Aorta (tissue), 5 donors: ENCODE measurements at regions not wholly inside any gene's neighbourhood (a gene's known extent, or its start where the extent isn't known, plus 50 kb on each side); places are given as distances from the start of the nearest gene placed in this dataset.

ENCODE experiments used
- ATAC-seq: fragments of 200-7000 bp; cut with Tn5 transposase; one replicate; pipeline ENCODE4 v1.9.1; 2022; ENCODE audit warnings: moderate library complexity; ENCODE audit not compliant: low FRiP score
- DNase-seq, 2 donors: peaks; one replicate each; pipeline ENCODE4 v3.0.0-alpha.2; 2020
- H3K27ac ChIP-seq, 2 donors: one replicate each; pipeline ENCODE4 v1.5.1; 2013; ENCODE audit warnings: low read length in 2 of 2, mild to moderate bottlenecking in 2 of 2, moderate library complexity in 2 of 2, control low read depth in 1 of 2, inconsistent platforms in 1 of 2, low read depth in 1 of 2
- H3K27me3 ChIP-seq, 2 donors: one replicate each; pipeline ENCODE4 v1.6.1; 2013; ENCODE audit warnings: control low read depth in 1 of 2, low read length in 1 of 2, mild to moderate bottlenecking in 1 of 2, moderate library complexity in 1 of 2; ENCODE audit not compliant: insufficient read depth in 2 of 2, control insufficient read depth in 1 of 2
- H3K36me3 ChIP-seq, 2 donors: one replicate each; pipeline ENCODE4 v1.6.1; 2013; ENCODE audit warnings: control low read depth in 1 of 2, low read length in 1 of 2, mild to moderate bottlenecking in 1 of 2; ENCODE audit not compliant: insufficient read depth in 2 of 2, control insufficient read depth in 1 of 2
- H3K4me1 ChIP-seq, 2 donors: one replicate each; pipeline ENCODE4 v1.6.1; 2013; ENCODE audit warnings: low read length in 2 of 2, control low read depth in 1 of 2, mild to moderate bottlenecking in 1 of 2, moderate library complexity in 1 of 2; ENCODE audit not compliant: insufficient read depth in 2 of 2, control insufficient read depth in 1 of 2
- H3K4me3 ChIP-seq, 2 donors: one replicate each; pipeline ENCODE4 v1.5.1; 2013; ENCODE audit warnings: low read length in 2 of 2, control low read depth in 1 of 2, mild to moderate bottlenecking in 1 of 2
- H3K9me3 ChIP-seq: one replicate; pipeline ENCODE4 v1.6.1; 2013; ENCODE audit warnings: mild to moderate bottlenecking, low read length; ENCODE audit not compliant: control insufficient read depth
- WGBS, 2 donors: extraction: QIAGEN DNeasy Blood & Tissue Kit; methylation state at CpG; one replicate each; pipeline ENCODE4 v1.1.7; 2013; 5-methylcytosine and 5-hydroxymethylcytosine counted together
- intact Hi-C, 2 donors: fragments of 100-400 bp; cut with DNase I; formaldehyde crosslinking; loops; one replicate each; pipeline versions ENCODE4 v1.14.2 to v1.15.0; 2022
- donor health status: healthy with polysubstance abuse.
- donor health status: Bipolar disorder and iron deficiency.
- donor health status: DM: no; HTN: no; CAD: no.
- donor health status: DM: no; HTN: no; CAD: no.
- donor health status: DM: yes; HTN: yes; CAD: no.

DNA sequence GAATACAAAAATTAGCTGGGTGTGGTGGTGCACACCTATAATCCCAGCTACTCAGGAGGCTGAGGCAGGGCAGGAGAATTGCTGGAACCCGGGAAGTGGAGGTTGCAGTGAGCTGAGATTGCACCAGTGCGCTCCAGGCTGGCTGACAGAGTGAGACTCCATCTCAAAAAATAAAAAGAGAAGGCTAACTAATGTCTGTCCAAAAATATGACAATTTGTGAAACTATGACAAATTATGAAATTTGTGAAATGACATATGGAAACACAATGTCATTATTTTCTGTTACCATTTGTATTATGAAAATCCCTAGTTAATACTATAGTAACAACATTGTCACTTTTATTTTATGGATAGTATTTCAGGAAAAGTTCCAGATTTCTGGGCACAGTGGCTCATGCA is 1306.3 kb upstream of the EPHA6 start:
- 87 to 93% methylated on average over 2 of the region's 2 CpGs for WGBS, 2 donors
- intact Hi-C loops: no loop called here
- no peaks in the 10 kb centered on the region for H3K27me3 ChIP-seq
- DNase-seq (no peak), ATAC-seq (no peak)
- no peak overlapping the region for H3K27ac ChIP-seq
- no peaks in the 10 kb centered on the region for H3K9me3 ChIP-seq
- H3K36me3 ChIP-seq: no peaks in the 10 kb centered on the region
- H3K4me3 ChIP-seq: no peak overlapping the region
- no peaks in the 10 kb centered on the region for H3K4me1 ChIP-seq

DNA sequence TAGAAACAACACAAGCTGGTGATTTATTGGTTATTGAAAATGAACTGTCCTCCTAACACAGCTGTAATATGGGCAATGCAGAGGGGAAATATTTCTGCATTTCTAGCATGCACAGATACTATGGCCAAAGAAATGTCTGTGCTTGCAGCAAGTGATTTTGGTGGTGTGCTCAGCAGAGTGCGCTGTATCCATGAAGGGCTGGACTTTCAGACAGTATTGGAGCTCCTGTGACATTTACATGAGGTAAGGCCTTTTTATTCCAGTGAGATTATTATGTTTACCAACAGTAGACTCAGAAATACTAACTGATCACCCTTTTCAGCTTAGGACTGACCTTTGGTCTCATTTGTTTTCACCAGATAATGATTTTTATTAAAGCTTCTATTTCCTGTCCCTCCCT is 1302.6 kb upstream of the EPHA6 start:
- H3K9me3 ChIP-seq: no peaks in the 10 kb centered on the region
- WGBS, 2 donors: 86 to 91% methylated on average over 1 of the region's 1 CpG
- ATAC-seq (no peak), DNase-seq (no peak)
- intact Hi-C loops: no loop called here
- no peaks in the 10 kb centered on the region for H3K36me3 ChIP-seq
- no peak overlapping the region for H3K4me3 ChIP-seq
- no peaks in the 10 kb centered on the region for H3K4me1 ChIP-seq
- H3K27ac ChIP-seq: no peak overlapping the region
- no peaks in the 10 kb centered on the region for H3K27me3 ChIP-seq

DNA sequence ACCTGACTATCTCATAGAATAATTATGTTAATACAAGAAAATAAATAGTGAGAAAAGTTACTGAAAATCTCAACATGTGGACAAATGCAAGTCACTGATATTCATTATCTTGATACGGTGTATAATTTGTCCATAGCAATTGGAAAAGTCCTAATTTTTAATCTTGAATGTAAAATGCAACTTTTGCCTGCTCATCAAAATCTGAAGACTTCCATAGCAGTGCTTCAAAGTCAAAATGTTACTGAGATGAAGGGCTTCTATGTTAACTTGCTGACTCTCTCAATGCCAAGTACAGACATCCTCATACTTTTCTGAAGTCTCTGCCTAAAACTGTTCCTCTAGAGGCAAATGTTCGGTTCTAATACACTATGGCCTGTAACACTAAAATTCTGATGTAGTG is 1300.1 kb upstream of the EPHA6 start:
- ATAC-seq: no peak
- 78 to 85% methylated on average over 2 of the region's 2 CpGs for WGBS, 2 donors
- no peak overlapping the region for H3K4me3 ChIP-seq

DNA sequence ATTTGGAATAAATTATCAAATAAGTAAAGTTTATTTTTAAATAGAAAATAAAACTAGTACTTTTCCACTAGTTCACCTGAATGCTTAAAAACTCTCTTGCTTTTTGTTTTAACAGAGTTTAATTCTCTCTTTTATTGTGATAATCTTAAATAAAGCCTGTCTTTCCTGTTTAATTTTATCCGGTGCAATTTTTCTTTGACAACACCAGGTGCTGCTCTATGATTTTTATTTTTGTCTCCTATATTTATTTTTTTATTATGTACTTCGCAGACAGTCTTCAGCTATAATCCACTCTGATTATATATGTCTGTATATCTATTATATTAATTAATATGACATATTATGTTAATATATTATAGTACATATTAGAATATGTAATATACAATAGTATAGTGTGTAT is 1293.0 kb upstream of the EPHA6 start:
- Histone ChIP-seq H3K4me1 (no peaks in the 10 kb centered on the region), H3K36me3 (no peaks in the 10 kb centered on the region), H3K27me3 (no peaks in the 10 kb centered on the region), H3K9me3 (no peaks in the 10 kb centered on the region), H3K27ac (no peak overlapping the region), H3K4me3 (no peak overlapping the region)
- DNase-seq: no peak
- 77 to 89% methylated on average over 2 of the region's 2 CpGs for WGBS, 2 donors
- intact Hi-C loops: no loop called here
- no peak for ATAC-seq

More for the DNA sequence above, 1300.1 kb upstream of the EPHA6 start:
- Histone ChIP-seq H3K36me3 (no peaks in the 10 kb centered on the region), H3K9me3 (no peaks in the 10 kb centered on the region), H3K4me1 (no peaks in the 10 kb centered on the region), H3K27me3 (no peaks in the 10 kb centered on the region), H3K27ac (no peak overlapping the region)
- intact Hi-C loops: no loop called here
- no peak for DNase-seq

DNA sequence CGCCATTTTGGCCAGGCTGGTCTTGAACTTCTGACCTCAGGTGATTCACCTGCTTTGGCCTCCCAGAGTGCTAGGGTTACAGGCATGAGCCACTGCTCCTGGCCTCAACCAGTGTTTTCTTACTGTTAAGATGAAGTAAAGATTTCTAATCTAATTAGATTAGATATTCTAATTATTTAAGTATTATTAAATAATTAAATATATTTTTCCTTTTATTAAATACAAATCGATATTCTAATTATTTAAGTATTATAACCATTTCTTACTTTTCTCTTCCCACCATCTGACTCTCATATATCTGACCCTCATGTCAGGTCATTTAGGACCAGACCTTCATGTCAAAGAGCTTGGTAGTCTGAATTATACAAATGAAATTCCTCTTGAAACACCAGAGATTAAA is 1291.9 kb upstream of the EPHA6 start:
- Histone ChIP-seq H3K9me3 (no peaks in the 10 kb centered on the region), H3K4me1 (no peaks in the 10 kb centered on the region), H3K4me3 (no peak overlapping the region), H3K27ac (no peak overlapping the region), H3K27me3 (no peaks in the 10 kb centered on the region), H3K36me3 (no peaks in the 10 kb centered on the region)
- intact Hi-C loops: no loop called here
- no peak for DNase-seq
- WGBS, 2 donors: 93 to 97% methylated on average over 2 of the region's 2 CpGs
- no peak for ATAC-seq

DNA sequence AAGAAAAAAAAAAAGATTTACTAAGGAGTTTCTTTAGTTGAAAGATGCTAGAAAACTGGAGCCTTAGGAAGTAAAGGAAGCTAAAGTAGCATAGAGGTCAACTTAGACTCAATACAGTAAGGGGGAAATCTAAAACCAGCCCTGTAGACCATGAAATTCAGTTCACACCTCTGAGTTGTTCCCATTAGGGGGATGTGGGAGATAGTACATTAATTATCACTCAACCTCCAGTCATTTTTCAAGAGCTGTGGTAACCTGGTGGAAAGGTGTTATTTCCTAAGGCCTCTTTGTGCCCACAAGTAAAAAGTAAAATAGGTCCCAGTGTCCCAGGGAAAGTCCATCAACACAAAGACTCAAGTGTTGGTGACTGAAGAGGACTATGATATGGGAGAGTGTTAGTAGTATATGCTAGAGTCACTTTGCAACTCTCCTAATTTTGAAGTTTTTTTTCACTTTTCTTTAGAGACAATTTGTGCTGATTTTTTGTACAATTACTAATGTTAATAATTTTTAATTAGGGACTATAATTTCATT is 1274.4 kb upstream of the EPHA6 start:
- no peaks in the 10 kb centered on the region for H3K27me3 ChIP-seq
- ATAC-seq (no peak), DNase-seq (no peak)
- intact Hi-C loops: no loop called here
- no peaks in the 10 kb centered on the region for H3K36me3 ChIP-seq
- H3K9me3 ChIP-seq: no peaks in the 10 kb centered on the region
- H3K4me3 ChIP-seq: no peak overlapping the region
- H3K27ac ChIP-seq: no peak overlapping the region
- no peaks in the 10 kb centered on the region for H3K4me1 ChIP-seq

DNA sequence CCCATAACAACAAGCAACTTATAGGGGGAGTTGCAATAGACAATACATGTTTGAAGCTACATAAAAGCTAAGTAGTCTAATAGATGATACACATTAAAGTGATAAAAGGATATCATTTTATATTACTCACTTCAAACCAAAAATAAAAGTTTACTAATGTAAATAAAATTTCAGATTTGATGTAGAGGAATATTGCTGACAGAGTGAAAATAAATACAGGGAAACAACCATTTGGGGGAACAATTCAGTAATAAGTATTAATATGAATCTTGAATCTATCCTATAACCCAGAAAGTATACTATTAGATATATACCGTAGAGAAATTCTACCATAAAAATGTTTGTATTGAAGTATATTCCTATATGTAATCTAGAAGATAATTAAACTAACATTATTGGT is 1248.9 kb upstream of the EPHA6 start:
- H3K27me3 ChIP-seq: no peaks in the 10 kb centered on the region
- H3K9me3 ChIP-seq: peaks cover 4% of the 10 kb centered on the region
- no peak overlapping the region for H3K27ac ChIP-seq
- H3K4me3 ChIP-seq: no peak overlapping the region
- H3K4me1 ChIP-seq: no peaks in the 10 kb centered on the region
- WGBS, 2 donors: 92 to 95% methylated on average over 1 of the region's 1 CpG
- DNase-seq (no peak), ATAC-seq (no peak)
- no peaks in the 10 kb centered on the region for H3K36me3 ChIP-seq
- intact Hi-C loops: no loop called here

DNA sequence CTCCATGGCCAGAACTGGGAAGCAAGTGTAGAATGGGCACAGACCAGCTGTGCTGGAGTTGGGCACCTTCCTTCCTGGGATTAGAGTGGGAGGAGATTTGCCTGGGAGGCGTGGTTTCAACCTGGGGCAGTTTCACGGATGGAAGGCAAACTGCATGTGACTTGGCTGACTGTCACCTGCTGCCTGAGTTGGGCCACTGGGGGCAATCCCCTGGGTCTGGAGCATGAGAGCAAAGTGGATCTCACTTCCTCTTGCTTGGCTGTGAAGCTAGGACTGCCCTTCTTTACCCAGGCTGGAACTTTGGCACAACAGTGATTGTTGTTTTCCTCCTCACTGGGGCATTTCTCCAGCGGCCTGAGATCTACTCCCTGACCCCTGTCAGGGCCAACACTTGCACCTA is 1247.0 kb upstream of the EPHA6 start:
- intact Hi-C loops: no loop called here
- 61 to 74% methylated on average over 3 of the region's 3 CpGs for WGBS, 2 donors
- H3K4me3 ChIP-seq: no peak overlapping the region
- DNase-seq (no peak), ATAC-seq (no peak)
- no peaks in the 10 kb centered on the region for H3K36me3 ChIP-seq
- H3K9me3 ChIP-seq: peaks cover 4% of the 10 kb centered on the region
- H3K27ac ChIP-seq: no peak overlapping the region
- H3K4me1 ChIP-seq: no peaks in the 10 kb centered on the region
- no peaks in the 10 kb centered on the region for H3K27me3 ChIP-seq

DNA sequence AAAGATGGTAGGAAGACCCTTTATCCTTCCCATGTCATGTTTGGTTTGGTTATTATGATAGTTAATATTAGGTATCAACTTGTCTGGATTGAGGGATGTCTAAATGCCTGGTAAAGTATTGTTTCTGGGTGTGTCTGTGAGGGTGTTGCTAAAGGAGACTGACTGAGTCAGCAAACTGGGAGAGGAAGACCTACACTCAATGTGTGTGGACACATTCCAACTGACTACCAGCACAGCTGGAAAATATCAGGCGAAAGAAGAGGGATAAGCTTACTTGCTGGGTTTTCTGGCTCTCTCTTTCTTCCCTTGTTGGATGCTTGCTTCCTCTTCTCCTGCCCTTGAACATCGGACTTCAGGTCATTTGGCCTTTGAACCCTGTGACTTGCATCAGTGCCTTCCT is 1227.6 kb upstream of the EPHA6 start:
- H3K27ac ChIP-seq: no peak overlapping the region
- 75 to 78% methylated on average over 2 of the region's 2 CpGs for WGBS, 2 donors
- no peaks in the 10 kb centered on the region for H3K36me3 ChIP-seq
- no peaks in the 10 kb centered on the region for H3K4me1 ChIP-seq
- no peak for ATAC-seq
- H3K4me3 ChIP-seq: no peak overlapping the region
- DNase-seq: no peak
- intact Hi-C loops: no loop called here
- H3K27me3 ChIP-seq: no peaks in the 10 kb centered on the region
- no peaks in the 10 kb centered on the region for H3K9me3 ChIP-seq
